ENCODE measurements at regions not wholly inside any gene's neighbourhood (a gene's known extent, or its start where the extent isn't known, plus 50 kb on each side); places are given as distances from the start of the nearest gene placed in this dataset.

GRCh38 chr12:83256562-83256961 lies 569.9 kb downstream of the TMTC2 start:
- Histone ChIP-seq H3K14ac (ENCODE audit: insufficient read length) (no peak overlapping the region), H2BK15ac (ENCODE audit: low read length) (no peak overlapping the region), H3K9me3 (ENCODE audit: insufficient read depth in 2 of 2, low read depth in 1 of 2, low read length in 1 of 2) (no peaks in the 10 kb centered on the region; a peak in 1 of 4 replicates), H4K8ac (ENCODE audit: extremely low read depth, insufficient read depth, low read length) (no peak overlapping the region), H2BK120ac (replicated peaks; ENCODE audit: low read depth, low read length) (no peak overlapping the region), H4K5ac (ENCODE audit: insufficient read length, low read depth, low read length) (no peak overlapping the region), H3K23me2 (ENCODE audit: low read depth, low read length) (no peaks in the 10 kb centered on the region), H3K79me2 (ENCODE audit: control insufficient read depth in 1 of 2, insufficient read depth in 2 of 2, low read length in 2 of 2) (no peaks in the 10 kb centered on the region), H3K27ac (ENCODE audit: low read depth, low read length) (no peak overlapping the region; the same call in 1 of the 2 replicates), H3K27me3 (replicated peaks in 1 of 4; ENCODE audit: control insufficient read depth in 3 of 4, extremely low read depth in 1 of 4, insufficient read depth in 3 of 4, low read length in 3 of 4) (no peaks in the 10 kb centered on the region), H3K4me2 (ENCODE audit: insufficient read depth in 1 of 2, low read depth in 2 of 2, low read length in 2 of 2) (no peak overlapping the region), H3K4ac (replicated peaks; ENCODE audit: insufficient read length, low read depth, low read length) (no peak overlapping the region), H4K91ac (replicated peaks; ENCODE audit: insufficient read length, low read length) (no peak overlapping the region), H2BK20ac (ENCODE audit: low read length) (no peak overlapping the region), H3K4me1 (replicated peaks in 1 of 4; ENCODE audit: control insufficient read depth in 3 of 4, insufficient read depth in 4 of 4, low read length in 3 of 4) (no peaks in the 10 kb centered on the region), H3K79me1 (ENCODE audit: low read depth, low read length) (no peaks in the 10 kb centered on the region), H3K9ac (replicated peaks in 1 of 4; ENCODE audit: extremely low read depth in 1 of 4, low read depth in 3 of 4, low read length in 3 of 4) (no peak overlapping the region), H2BK12ac (ENCODE audit: low read depth, low read length) (no peak overlapping the region), H3K18ac (ENCODE audit: extremely low read depth, low read length) (no peak overlapping the region), H2BK5ac (ENCODE audit: low read depth, low read length) (no peak overlapping the region), H3K36me3 (ENCODE audit: control insufficient read depth in 2 of 4, insufficient read depth in 4 of 4, low read length in 3 of 4) (no peaks in the 10 kb centered on the region), H2AFZ (ENCODE audit: low read length) (no peak overlapping the region), H4K20me1 (replicated peaks in 1 of 2; ENCODE audit: control insufficient read depth in 1 of 2, insufficient read depth in 2 of 2, low read length in 2 of 2) (no peaks in the 10 kb centered on the region), H2AK5ac (ENCODE audit: low read depth, low read length) (no peak overlapping the region), H3K56ac (replicated peaks; ENCODE audit: insufficient read length, low read depth, low read length) (no peak overlapping the region), H3K4me3 (ENCODE audit: extremely low read depth in 1 of 4, insufficient read depth in 2 of 4, low read depth in 3 of 4, low read length in 4 of 4) (no peak overlapping the region), H3K23ac (ENCODE audit: insufficient read length) (no peak overlapping the region)
- CTCF ChIA-PET (ENCODE audit: partially characterized antibody), result no interaction called here
- no peak for TF ChIP-seq KDM5A (IDR thresholded peaks at IDR 0.05; ENCODE audit: low read length)
- no peak for TF ChIP-seq SIX5 (IDR thresholded peaks at IDR 0.05; ENCODE audit: low read depth, low read length)
- FAIRE-seq (no peak), DNase-seq (ENCODE audit: low read depth in 1 of 2, low spot score in 2 of 2) (no peak)
- 100% methylated on average over 3 of the region's 3 CpGs; no CpG with 5 or more reads in 1 of the 2 experiments for WGBS, 2 experiments (ENCODE audit: extremely low coverage in 1 of 2, insufficient coverage in 1 of 2, insufficient read length in 1 of 2, insufficient replicate concordance in 2 of 2, low coverage in 1 of 2, low lambda C conversion rate in 2 of 2, missing lambda C conversion rate in 1 of 2)
- POLR2A ChIA-PET (ENCODE audit: partially characterized antibody), result no interaction called here

All from H1 (cell line).